ENCODE measurements at regions not wholly inside any gene's neighbourhood (a gene's known extent, or its start where the extent isn't known, plus 50 kb on each side); places are given as distances from the start of the nearest gene placed in this dataset.

DNA sequence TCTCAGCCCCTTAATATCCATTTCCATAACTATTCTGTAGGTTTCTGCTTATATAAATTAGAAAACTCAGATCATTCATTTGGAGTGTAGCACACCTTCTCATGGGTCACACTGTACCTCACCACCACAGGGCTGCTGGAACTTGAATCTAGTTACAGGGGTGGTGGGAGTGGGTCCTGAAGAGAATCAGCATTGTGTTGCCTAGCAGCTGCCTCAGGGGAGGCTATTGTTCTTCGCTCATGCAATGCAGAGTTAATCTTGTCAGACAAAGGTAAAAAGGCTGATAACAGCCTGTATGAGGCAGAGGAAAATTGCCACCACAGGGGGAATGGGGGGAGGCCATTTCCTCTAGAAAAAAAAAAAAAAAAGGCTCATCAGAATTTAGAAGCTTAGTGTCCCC, 496.0 kb upstream of the ADGRB3 start:
- H3K27ac ChIP-seq (ENCODE audit: low read depth in 2 of 2, low read length in 2 of 2) = no peak overlapping the region
- intact Hi-C loops (cut with DNase I) = no loop called here
- no peaks in the 10 kb centered on the region for H3K36me3 ChIP-seq (ENCODE audit: control insufficient read depth in 2 of 3, insufficient read depth in 3 of 3, low read length in 3 of 3)
- no peak overlapping the region for H3K9ac ChIP-seq (ENCODE audit: low read length in 3 of 3)
- no peak for FAIRE-seq
- H3K9me3 ChIP-seq (ENCODE audit: control insufficient read depth in 2 of 3, insufficient read depth in 1 of 3, low read length in 3 of 3) = peaks cover 0 to 2% (median 0%) of the 10 kb centered on the region in 3 donors
- H3K27me3 ChIP-seq (ENCODE audit: control insufficient read depth, insufficient read depth, low read length) = no peaks in the 10 kb centered on the region
- DNase-seq = no peak
- H3K4me1 ChIP-seq (ENCODE audit: control insufficient read depth in 2 of 3, insufficient read depth in 2 of 3, low read depth in 1 of 3, low read length in 3 of 3) = no peaks in the 10 kb centered on the region
- H3K4me3 ChIP-seq (ENCODE audit: low read length in 3 of 3) = no peak overlapping the region
- TF ChIP-seq, protein P1, sequence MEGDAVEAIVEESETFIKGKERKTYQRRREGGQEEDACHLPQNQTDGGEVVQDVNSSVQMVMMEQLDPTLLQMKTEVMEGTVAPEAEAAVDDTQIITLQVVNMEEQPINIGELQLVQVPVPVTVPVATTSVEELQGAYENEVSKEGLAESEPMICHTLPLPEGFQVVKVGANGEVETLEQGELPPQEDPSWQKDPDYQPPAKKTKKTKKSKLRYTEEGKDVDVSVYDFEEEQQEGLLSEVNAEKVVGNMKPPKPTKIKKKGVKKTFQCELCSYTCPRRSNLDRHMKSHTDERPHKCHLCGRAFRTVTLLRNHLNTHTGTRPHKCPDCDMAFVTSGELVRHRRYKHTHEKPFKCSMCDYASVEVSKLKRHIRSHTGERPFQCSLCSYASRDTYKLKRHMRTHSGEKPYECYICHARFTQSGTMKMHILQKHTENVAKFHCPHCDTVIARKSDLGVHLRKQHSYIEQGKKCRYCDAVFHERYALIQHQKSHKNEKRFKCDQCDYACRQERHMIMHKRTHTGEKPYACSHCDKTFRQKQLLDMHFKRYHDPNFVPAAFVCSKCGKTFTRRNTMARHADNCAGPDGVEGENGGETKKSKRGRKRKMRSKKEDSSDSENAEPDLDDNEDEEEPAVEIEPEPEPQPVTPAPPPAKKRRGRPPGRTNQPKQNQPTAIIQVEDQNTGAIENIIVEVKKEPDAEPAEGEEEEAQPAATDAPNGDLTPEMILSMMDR (IDR thresholded peaks at IDR 0.05; ENCODE audit: borderline replicate concordance, extremely low read depth, insufficient read depth) = no peak

DNA sequence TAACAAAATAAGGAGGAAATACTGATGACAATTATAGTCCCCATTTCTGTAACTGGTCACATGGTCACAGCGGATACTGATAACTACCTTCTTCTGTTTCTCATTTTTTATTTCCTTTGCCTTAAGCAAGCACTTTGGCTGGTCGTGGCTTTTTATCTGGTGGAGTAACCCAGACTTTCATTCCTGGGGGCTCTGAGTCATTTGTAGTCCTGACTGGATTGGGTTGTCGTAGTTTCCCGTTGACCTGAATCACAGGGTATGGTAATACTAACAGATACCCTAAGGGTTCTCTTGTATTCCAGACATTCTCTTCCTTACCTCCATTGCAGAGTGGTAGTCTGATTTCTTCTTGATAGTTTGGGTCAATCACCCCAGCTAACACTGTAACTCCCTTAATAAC, 500.3 kb upstream of the ADGRB3 start:
- TF ChIP-seq, protein P1 (IDR thresholded peaks at IDR 0.05; ENCODE audit: borderline replicate concordance, extremely low read depth, insufficient read depth) = no peak

DNA sequence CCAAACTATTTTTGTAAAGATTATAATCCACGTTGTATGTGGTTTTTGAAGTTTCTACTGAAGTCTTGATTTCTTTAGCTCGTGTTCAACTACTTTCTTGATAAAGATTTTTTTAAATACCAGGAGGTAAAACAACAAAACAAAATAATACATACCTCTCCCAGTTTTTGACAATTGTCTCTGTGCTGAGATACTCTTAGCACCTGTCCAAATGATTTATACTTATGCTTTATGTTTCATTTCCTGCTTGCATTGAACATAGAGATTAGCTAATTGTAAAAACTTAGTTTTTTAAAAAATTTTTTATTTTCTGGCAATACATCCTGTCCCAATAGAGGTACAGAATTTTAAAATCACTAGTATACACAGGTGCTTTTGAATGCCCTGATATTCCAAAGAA, 506.9 kb upstream of the ADGRB3 start:
- Histone ChIP-seq H3K27me3 (ENCODE audit: control insufficient read depth, insufficient read depth, low read length) (no peaks in the 10 kb centered on the region), H3K4me1 (ENCODE audit: control insufficient read depth in 2 of 3, insufficient read depth in 2 of 3, low read depth in 1 of 3, low read length in 3 of 3) (no peaks in the 10 kb centered on the region), H3K4me3 (ENCODE audit: low read length in 3 of 3) (no peak overlapping the region), H3K9ac (ENCODE audit: low read length in 3 of 3) (no peak overlapping the region), H3K36me3 (ENCODE audit: control insufficient read depth in 2 of 3, insufficient read depth in 3 of 3, low read length in 3 of 3) (no peaks in the 10 kb centered on the region), H3K9me3 (ENCODE audit: control insufficient read depth in 2 of 3, insufficient read depth in 1 of 3, low read length in 3 of 3) (no peaks in the 10 kb centered on the region), H3K27ac (ENCODE audit: low read depth in 2 of 2, low read length in 2 of 2) (no peak overlapping the region)
- TF ChIP-seq, protein P1 (IDR thresholded peaks at IDR 0.05; ENCODE audit: borderline replicate concordance, extremely low read depth, insufficient read depth) = no peak
- intact Hi-C loops (cut with DNase I) = no loop called here
- FAIRE-seq (no peak), DNase-seq (no peak)

More for the DNA sequence above, 500.3 kb upstream of the ADGRB3 start:
- H3K36me3 ChIP-seq (ENCODE audit: control insufficient read depth in 2 of 3, insufficient read depth in 3 of 3, low read length in 3 of 3) = no peaks in the 10 kb centered on the region
- no peaks in the 10 kb centered on the region for H3K27me3 ChIP-seq (ENCODE audit: control insufficient read depth, insufficient read depth, low read length)
- H3K4me1 ChIP-seq (ENCODE audit: control insufficient read depth in 2 of 3, insufficient read depth in 2 of 3, low read depth in 1 of 3, low read length in 3 of 3) = no peaks in the 10 kb centered on the region
- intact Hi-C loops (cut with DNase I) = no loop called here
- H3K9ac ChIP-seq (ENCODE audit: low read length in 3 of 3) = no peak overlapping the region
- FAIRE-seq (no peak), DNase-seq (no peak)
- peaks cover 0 to 3% (median 0%) of the 10 kb centered on the region in 3 donors for H3K9me3 ChIP-seq (ENCODE audit: control insufficient read depth in 2 of 3, insufficient read depth in 1 of 3, low read length in 3 of 3)
- H3K27ac ChIP-seq (ENCODE audit: low read depth in 2 of 2, low read length in 2 of 2) = no peak overlapping the region
- no peak overlapping the region for H3K4me3 ChIP-seq (ENCODE audit: low read length in 3 of 3)

DNA sequence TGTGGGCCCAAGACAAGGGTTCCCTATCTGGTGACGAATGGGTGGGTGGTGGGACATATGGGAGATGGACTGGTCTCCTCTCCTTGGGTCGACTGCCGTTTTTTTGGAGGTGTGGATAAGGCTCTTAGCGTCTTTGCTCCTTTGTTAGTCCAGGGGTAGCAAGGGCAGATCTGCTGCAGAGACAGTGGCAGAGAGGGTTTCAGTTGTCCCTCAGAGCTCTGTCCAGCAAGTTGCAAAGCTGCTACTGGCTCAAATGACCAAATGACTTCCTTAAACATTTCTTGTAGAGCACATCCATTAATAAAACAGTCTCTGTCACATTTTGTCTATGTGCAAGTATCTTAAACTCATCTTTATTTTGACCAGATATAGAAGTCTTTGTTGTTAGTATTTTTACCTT, 508.0 kb upstream of the ADGRB3 start:
- Histone ChIP-seq H3K4me1 (ENCODE audit: control insufficient read depth in 2 of 3, insufficient read depth in 2 of 3, low read depth in 1 of 3, low read length in 3 of 3) (no peaks in the 10 kb centered on the region), H3K4me3 (ENCODE audit: low read length in 3 of 3) (no peak overlapping the region), H3K27ac (ENCODE audit: low read depth in 2 of 2, low read length in 2 of 2) (no peak overlapping the region), H3K27me3 (ENCODE audit: control insufficient read depth, insufficient read depth, low read length) (no peaks in the 10 kb centered on the region), H3K9ac (ENCODE audit: low read length in 3 of 3) (no peak overlapping the region), H3K36me3 (ENCODE audit: control insufficient read depth in 2 of 3, insufficient read depth in 3 of 3, low read length in 3 of 3) (no peaks in the 10 kb centered on the region), H3K9me3 (ENCODE audit: control insufficient read depth in 2 of 3, insufficient read depth in 1 of 3, low read length in 3 of 3) (no peaks in the 10 kb centered on the region)
- intact Hi-C loops (cut with DNase I) = no loop called here
- TF ChIP-seq, protein P1 (IDR thresholded peaks at IDR 0.05; ENCODE audit: borderline replicate concordance, extremely low read depth, insufficient read depth) = no peak
- DNase-seq (no peak), FAIRE-seq (no peak)
